GM12874 (cell line): ENCODE measurements at regions not wholly inside any gene's neighbourhood (a gene's known extent, or its start where the extent isn't known, plus 50 kb on each side); places are given as distances from the start of the nearest gene placed in this dataset.

Experiments
- TF ChIP-seq, protein P1 (sequence below): IDR thresholded peaks from 2 replicates; pipeline ENCODE4 v1.5.1; 2011; ENCODE audit warnings: low read depth, mild to moderate bottlenecking, control low read depth, low read length, moderate library complexity; ENCODE audit not compliant: insufficient read depth

DNA sequence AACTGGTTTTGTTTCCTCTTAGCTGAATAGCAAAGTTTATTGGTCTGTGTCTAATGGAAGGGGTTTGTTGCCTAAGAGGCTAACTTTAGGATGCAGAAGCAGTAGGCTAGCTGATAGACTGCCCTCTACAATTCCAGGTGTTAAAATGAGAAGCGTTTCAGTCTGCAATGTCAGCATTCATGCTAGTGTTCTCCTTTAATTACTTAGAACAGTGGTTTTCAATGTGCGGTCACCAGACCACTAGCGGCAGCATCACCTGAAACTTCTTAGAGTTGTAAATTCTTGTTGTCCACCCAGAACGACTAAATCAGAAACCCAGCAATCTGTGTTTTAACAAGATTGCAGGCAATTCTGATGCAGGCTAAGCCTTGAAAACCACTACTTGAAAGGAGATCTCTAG lies 392.9 kb downstream of the IPMK start:
- TF ChIP-seq, protein P1, sequence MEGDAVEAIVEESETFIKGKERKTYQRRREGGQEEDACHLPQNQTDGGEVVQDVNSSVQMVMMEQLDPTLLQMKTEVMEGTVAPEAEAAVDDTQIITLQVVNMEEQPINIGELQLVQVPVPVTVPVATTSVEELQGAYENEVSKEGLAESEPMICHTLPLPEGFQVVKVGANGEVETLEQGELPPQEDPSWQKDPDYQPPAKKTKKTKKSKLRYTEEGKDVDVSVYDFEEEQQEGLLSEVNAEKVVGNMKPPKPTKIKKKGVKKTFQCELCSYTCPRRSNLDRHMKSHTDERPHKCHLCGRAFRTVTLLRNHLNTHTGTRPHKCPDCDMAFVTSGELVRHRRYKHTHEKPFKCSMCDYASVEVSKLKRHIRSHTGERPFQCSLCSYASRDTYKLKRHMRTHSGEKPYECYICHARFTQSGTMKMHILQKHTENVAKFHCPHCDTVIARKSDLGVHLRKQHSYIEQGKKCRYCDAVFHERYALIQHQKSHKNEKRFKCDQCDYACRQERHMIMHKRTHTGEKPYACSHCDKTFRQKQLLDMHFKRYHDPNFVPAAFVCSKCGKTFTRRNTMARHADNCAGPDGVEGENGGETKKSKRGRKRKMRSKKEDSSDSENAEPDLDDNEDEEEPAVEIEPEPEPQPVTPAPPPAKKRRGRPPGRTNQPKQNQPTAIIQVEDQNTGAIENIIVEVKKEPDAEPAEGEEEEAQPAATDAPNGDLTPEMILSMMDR, result no peak

DNA sequence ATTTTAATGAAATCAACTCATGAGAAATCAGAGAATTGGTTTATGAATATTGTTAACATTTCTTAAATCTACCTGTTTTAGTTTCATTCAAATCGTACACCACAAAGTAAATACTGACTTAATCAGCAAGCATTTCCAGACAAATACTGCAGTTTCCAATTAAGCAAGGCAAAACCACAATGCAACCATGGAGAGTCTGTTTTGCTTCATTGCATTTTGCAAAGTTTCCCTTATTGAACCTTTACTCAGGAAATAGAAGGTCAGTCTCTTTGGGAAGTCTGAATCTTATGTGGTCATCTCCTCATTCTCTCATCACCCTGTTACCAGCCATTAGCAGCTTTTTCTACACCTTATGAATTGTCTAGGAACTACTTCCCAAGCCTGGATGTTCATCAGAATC lies 400.5 kb downstream of the IPMK start:
- TF ChIP-seq, protein P1, result no peak

DNA sequence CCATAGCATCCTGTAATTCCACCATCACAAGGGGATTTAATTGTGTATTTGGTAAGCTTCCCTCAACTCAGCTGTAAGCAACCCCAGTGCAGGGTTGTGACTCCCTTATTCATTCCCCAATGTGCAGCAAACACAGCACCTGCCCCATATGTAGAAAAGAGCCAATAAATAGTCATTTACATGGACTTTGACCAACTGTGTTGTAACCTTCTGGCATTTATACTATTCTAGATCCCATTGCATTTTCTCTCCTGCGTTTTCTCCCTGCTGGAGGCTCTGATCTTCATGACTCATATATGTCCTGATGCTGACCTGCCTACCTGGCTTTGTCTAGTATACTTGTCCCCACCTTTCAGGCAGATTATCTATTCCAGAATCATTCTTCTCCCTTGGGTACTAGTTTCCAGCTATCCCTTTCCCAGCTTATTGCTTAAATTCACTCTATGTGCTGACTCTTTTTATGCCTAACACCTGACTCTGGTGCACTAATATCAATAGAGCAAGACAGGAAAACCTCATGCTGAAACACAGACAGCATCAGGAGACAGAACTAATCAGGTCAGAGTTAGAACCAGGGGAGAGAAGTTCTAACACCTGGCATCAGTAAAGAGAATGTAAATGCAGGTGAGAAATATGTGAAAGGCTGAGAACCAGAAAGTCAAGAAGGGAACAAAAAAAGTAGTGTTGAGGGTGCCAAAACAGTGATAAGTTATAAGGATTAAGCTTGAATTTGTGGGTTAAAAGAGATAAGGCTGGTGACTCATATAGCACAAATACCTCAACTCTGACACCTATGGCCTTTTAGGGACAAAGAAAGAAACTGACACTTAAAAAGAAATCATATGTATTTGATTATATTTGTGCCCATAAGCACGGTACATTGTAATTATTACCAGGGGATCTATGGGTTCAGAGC lies 402.7 kb downstream of the IPMK start:
- TF ChIP-seq, protein P1, result no peak

DNA sequence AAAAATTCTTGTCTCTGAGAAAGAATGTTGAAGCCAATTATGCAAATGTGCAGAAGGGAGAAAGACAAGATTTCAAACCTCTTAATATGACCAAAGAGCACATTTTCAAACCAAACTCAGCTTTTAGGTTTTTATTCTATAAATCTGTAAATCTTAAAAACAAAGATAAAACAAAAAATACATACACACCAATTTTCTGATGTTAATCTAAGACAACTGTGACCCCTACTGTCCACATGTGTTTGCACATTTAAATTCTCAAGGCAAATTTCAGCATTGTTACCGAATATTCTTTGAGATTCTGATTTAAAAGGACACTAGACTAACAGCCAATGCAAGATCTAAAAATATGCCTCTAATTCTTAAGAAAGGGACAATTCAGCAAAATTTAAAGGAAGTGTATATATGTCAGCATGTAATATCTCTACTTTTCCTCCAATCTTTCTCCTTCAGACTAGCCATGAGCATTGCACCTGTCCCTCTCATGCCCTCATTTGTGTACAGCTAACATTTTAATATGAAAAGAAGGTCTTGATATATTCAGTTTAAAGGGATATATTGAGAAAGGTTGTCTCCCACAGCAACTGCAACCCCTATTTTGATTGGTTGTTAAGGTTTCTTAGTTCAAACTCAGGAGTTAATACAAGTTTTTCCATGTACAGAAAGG lies 417.9 kb downstream of the IPMK start:
- TF ChIP-seq, protein P1, result no peak

DNA sequence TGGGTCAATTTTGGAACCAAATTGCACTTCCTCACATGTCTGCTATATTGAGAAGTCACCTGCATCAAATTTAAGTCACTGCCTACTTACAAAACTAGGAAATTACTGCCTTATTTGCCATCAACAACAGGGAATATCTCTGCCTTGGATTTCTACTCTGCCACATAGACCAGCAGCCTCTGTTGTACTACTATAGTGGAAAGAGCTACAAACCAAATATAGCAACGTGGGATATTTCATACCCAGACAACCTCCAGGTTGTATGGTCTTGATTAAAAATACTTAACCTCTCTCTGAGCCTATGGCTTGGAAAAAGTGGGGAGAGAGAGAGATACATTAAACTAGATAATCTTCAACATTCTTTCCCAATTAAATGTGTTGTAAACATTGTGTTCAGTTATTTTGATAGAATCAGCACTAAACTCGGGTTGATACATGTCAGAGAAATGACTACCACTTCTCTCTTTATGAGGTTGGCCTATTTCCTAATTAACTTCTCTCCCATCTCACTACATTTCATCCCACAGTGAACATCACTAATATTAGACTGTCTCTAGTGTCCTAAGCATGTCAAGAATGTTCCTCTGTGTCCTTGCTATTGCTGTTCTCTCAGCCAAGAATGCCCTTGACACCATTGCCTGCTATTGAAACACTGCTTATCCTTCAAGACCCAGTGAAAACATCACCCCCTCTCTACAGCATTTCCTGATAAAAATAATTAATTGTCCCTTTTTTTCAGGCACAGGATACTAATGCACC lies 421.2 kb downstream of the IPMK start:
- TF ChIP-seq, protein P1, result no peak

DNA sequence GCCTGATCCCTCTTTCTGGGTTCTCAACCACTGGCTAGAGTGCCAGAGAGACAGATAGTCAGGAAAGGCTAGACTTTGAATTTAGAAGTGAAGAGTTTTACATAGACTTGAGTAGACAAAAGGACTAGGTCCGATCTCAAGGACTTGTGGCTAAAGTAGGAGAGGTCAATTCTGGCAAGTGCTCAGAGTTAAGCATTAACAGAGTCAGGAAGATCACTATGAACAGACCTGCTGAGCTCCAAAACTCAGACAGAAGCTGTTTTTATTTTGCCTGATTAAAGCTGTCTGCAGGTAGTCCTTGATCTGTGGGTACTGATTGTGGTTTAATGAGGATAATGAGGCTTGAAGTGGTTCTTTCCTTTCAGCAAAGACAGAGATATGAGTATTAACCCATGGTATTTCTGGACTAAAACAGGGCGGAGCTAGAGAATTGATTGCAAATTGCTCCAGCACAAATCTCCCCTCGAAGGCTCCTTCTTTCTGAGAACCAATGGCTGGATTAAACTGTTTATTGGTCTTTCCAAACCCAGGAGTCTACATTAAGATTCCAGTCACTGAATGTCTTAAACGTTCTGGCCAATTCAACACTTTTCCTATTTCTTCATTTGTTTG lies 423.2 kb downstream of the IPMK start:
- TF ChIP-seq, protein P1, result no peak
